Peyer's patch (tissue), 4 donors: ENCODE measurements at regions not wholly inside any gene's neighbourhood (a gene's known extent, or its start where the extent isn't known, plus 50 kb on each side); places are given as distances from the start of the nearest gene placed in this dataset.

Experiments used
- POLR2A ChIP-seq, 2 donors: fragments of 450-650 bp; IDR thresholded peaks; one replicate each; pipeline ENCODE4 v1.5.1; 2017; ENCODE audit warnings: antibody characterized with exemption in 2 of 2, mild to moderate bottlenecking in 2 of 2, moderate library complexity in 2 of 2
- TF ChIP-seq, protein P1 (sequence below), 6 experiments: fragments of 450-650 bp in 4 of 6; fragments of 200-600 bp in 2 of 6; sonication (generic) in 1 of 6; IDR thresholded peaks; one replicate each; pipeline ENCODE4 v1.5.1; 2017 to 2019; ENCODE audit warnings: antibody characterized with exemption in 6 of 6, mild to moderate bottlenecking in 3 of 6, moderate library complexity in 1 of 6

DNA sequence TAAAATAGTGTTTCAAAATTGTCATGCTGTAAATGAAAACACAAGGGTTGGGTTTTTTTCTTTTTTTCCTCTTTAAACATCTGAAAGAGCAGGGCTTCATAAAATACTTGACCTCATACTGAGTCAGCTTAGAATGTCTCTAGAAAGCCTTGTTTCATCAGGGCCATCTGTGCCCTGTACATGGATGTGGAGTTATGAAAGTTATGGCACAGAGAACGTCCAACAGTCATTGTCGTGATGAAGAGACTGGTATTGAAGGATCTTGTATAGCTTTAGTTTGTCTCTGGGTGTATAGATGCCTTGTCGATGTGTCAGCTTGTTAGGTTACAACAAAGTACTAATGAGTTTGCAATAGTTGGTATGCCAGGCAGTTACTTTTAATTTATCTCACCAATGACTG lies 127.3 kb downstream of the FAM204A start:
- TF ChIP-seq, protein P1, sequence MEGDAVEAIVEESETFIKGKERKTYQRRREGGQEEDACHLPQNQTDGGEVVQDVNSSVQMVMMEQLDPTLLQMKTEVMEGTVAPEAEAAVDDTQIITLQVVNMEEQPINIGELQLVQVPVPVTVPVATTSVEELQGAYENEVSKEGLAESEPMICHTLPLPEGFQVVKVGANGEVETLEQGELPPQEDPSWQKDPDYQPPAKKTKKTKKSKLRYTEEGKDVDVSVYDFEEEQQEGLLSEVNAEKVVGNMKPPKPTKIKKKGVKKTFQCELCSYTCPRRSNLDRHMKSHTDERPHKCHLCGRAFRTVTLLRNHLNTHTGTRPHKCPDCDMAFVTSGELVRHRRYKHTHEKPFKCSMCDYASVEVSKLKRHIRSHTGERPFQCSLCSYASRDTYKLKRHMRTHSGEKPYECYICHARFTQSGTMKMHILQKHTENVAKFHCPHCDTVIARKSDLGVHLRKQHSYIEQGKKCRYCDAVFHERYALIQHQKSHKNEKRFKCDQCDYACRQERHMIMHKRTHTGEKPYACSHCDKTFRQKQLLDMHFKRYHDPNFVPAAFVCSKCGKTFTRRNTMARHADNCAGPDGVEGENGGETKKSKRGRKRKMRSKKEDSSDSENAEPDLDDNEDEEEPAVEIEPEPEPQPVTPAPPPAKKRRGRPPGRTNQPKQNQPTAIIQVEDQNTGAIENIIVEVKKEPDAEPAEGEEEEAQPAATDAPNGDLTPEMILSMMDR (IDR thresholded peaks at IDR 0.05), result no peak
- no peak for TF ChIP-seq POLR2A (IDR thresholded peaks at IDR 0.05)
